ENCODE measurements at regions not wholly inside any gene's neighbourhood (a gene's known extent, or its start where the extent isn't known, plus 50 kb on each side); places are given as distances from the start of the nearest gene placed in this dataset.

DNA sequence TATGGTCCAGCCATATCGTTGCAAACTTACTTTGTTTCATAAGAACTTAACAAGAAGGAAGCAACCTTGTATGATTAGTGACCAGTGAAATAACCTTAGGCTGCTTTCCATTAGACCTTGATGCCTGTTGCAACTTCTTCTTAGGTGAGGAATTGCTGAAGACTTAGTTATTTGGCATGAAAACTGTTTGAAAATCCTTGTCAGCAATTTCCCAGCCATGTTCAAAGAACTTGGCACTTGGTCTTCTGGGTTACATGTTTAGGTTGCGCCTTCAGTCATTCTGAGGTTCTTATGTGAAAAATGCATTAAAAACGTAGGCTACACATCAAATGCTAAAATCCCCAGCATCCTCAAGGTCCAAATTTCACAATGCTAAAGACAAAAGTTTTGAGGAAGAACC, 232.0 kb upstream of the CEP162 start:
- Histone ChIP-seq H3K79me2 (ENCODE audit: insufficient read depth, low read length) (no peaks in the 10 kb centered on the region), H3K27me3 (ENCODE audit: insufficient read depth, low read length) (no peaks in the 10 kb centered on the region), H3K4me2 (ENCODE audit: low read length) (no peak overlapping the region), H3F3A (ENCODE audit: insufficient read depth, low read length) (no peaks in the 10 kb centered on the region), H3K4me3 (ENCODE audit: low read depth, low read length, poor library complexity, severe bottlenecking) (no peak overlapping the region), H3K4me1 (ENCODE audit: insufficient read depth, low read length, severe bottlenecking) (no peaks in the 10 kb centered on the region), H3K9me3 (ENCODE audit: low read length) (no peaks in the 10 kb centered on the region), H3K36me3 (ENCODE audit: insufficient read depth, low read length) (no peaks in the 10 kb centered on the region), H3K9ac (ENCODE audit: low read length) (no peak overlapping the region), H3K27ac (ENCODE audit: low read depth, low read length, poor library complexity, severe bottlenecking) (no peak overlapping the region), H2AFZ (ENCODE audit: low read length) (no peak overlapping the region), H3K9me2 (ENCODE audit: low read depth, low read length) (no peaks in the 10 kb centered on the region), H4K20me1 (ENCODE audit: insufficient read depth, low read length) (no peaks in the 10 kb centered on the region)
- no peak for TF ChIP-seq EZH2 (IDR thresholded peaks at IDR 0.05; ENCODE audit: borderline replicate concordance, low read length)
- TF ChIP-seq, protein P1, sequence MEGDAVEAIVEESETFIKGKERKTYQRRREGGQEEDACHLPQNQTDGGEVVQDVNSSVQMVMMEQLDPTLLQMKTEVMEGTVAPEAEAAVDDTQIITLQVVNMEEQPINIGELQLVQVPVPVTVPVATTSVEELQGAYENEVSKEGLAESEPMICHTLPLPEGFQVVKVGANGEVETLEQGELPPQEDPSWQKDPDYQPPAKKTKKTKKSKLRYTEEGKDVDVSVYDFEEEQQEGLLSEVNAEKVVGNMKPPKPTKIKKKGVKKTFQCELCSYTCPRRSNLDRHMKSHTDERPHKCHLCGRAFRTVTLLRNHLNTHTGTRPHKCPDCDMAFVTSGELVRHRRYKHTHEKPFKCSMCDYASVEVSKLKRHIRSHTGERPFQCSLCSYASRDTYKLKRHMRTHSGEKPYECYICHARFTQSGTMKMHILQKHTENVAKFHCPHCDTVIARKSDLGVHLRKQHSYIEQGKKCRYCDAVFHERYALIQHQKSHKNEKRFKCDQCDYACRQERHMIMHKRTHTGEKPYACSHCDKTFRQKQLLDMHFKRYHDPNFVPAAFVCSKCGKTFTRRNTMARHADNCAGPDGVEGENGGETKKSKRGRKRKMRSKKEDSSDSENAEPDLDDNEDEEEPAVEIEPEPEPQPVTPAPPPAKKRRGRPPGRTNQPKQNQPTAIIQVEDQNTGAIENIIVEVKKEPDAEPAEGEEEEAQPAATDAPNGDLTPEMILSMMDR (IDR thresholded peaks at IDR 0.05; ENCODE audit: low read length), result no peak

DNA sequence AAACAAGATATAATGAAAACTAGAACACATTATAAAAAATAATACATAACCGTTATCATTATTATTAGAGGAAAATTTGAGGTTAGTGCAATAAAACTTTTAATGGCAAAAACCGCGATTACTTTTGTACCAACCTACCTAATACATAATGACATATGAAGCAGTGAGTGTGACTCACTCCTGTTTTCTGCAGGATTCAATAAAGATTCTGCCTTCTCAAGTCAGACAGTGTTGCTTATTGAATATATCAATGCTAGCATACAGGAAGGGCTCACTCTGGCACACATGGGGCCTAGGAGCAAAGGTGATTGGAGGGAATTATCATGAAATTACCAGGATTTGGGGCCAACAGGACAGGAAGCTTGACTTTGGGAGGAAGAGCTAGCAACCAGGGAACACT, 230.8 kb upstream of the CEP162 start:
- no peak overlapping the region for H3K27ac ChIP-seq (ENCODE audit: low read depth, low read length, poor library complexity, severe bottlenecking)
- no peak overlapping the region for H3K4me3 ChIP-seq (ENCODE audit: low read depth, low read length, poor library complexity, severe bottlenecking)
- no peak overlapping the region for H2AFZ ChIP-seq (ENCODE audit: low read length)
- H3K9me3 ChIP-seq (ENCODE audit: low read length), result no peaks in the 10 kb centered on the region
- H4K20me1 ChIP-seq (ENCODE audit: insufficient read depth, low read length), result no peaks in the 10 kb centered on the region
- H3K36me3 ChIP-seq (ENCODE audit: insufficient read depth, low read length), result no peaks in the 10 kb centered on the region
- H3K4me2 ChIP-seq (ENCODE audit: low read length), result no peak overlapping the region
- no peaks in the 10 kb centered on the region for H3K4me1 ChIP-seq (ENCODE audit: insufficient read depth, low read length, severe bottlenecking)
- H3K9ac ChIP-seq (ENCODE audit: low read length), result no peak overlapping the region
- H3K9me2 ChIP-seq (ENCODE audit: low read depth, low read length), result no peaks in the 10 kb centered on the region
- no peaks in the 10 kb centered on the region for H3K27me3 ChIP-seq (ENCODE audit: insufficient read depth, low read length)
- no peak for TF ChIP-seq EZH2 (IDR thresholded peaks at IDR 0.05; ENCODE audit: borderline replicate concordance, low read length)
- TF ChIP-seq, protein P1 (IDR thresholded peaks at IDR 0.05; ENCODE audit: low read length), result no peak
- H3F3A ChIP-seq (ENCODE audit: insufficient read depth, low read length), result no peaks in the 10 kb centered on the region
- no peaks in the 10 kb centered on the region for H3K79me2 ChIP-seq (ENCODE audit: insufficient read depth, low read length)

DNA sequence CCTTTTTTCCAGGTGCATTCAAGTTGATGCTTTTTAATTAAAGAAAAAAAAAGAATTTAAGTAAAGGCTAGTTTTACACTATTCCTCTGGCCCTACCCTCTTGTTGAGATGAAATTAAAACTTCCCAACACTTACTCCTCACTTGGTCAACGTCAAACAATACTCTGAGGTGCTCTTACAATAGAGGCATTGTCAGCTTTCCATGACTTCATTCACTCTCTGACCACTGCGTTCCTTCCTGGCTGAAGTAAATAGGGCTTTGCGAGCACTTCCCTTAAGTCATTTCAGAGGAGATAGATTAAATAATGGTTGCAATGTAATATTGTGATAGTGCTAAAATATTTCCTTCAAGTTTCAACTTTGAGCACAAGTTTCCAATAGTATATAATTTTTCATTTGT, 229.8 kb upstream of the CEP162 start:
- Histone ChIP-seq H3K9ac (ENCODE audit: low read length) (no peak overlapping the region), H3K4me3 (ENCODE audit: low read depth, low read length, poor library complexity, severe bottlenecking) (no peak overlapping the region), H3K9me3 (ENCODE audit: low read length) (no peaks in the 10 kb centered on the region), H3K36me3 (ENCODE audit: insufficient read depth, low read length) (no peaks in the 10 kb centered on the region), H3K4me1 (ENCODE audit: insufficient read depth, low read length, severe bottlenecking) (no peaks in the 10 kb centered on the region), H2AFZ (ENCODE audit: low read length) (no peak overlapping the region), H3K79me2 (ENCODE audit: insufficient read depth, low read length) (no peaks in the 10 kb centered on the region), H3F3A (ENCODE audit: insufficient read depth, low read length) (no peaks in the 10 kb centered on the region), H4K20me1 (ENCODE audit: insufficient read depth, low read length) (no peaks in the 10 kb centered on the region), H3K9me2 (ENCODE audit: low read depth, low read length) (no peaks in the 10 kb centered on the region), H3K27ac (ENCODE audit: low read depth, low read length, poor library complexity, severe bottlenecking) (no peak overlapping the region), H3K27me3 (ENCODE audit: insufficient read depth, low read length) (no peaks in the 10 kb centered on the region), H3K4me2 (ENCODE audit: low read length) (no peak overlapping the region)
- TF ChIP-seq, protein P1 (IDR thresholded peaks at IDR 0.05; ENCODE audit: low read length), result no peak
- no peak for TF ChIP-seq EZH2 (IDR thresholded peaks at IDR 0.05; ENCODE audit: borderline replicate concordance, low read length)
